GM18511 (cell line): ENCODE measurements at regions not wholly inside any gene's neighbourhood (a gene's known extent, or its start where the extent isn't known, plus 50 kb on each side); places are given as distances from the start of the nearest gene placed in this dataset.
"Not testable (repeated sequence)": the region's sequence is repeated elsewhere in the genome, so short reads cannot be mapped to it uniquely, and the experiment has no call there.

ENCODE experiments used
- ATAC-seq: cut with Tn5 transposase; IDR thresholded peaks from one replicate; pipeline ENCODE4 v1.9.1; 2021; ENCODE audit warnings: mild to moderate bottlenecking, moderate library complexity; ENCODE audit not compliant: unreplicated experiment

- ATAC-seq = no peak
Observed at GRCh38 chr9:15372455-15372854, 50.2 kb upstream of the SNAPC3 start.

DNA sequence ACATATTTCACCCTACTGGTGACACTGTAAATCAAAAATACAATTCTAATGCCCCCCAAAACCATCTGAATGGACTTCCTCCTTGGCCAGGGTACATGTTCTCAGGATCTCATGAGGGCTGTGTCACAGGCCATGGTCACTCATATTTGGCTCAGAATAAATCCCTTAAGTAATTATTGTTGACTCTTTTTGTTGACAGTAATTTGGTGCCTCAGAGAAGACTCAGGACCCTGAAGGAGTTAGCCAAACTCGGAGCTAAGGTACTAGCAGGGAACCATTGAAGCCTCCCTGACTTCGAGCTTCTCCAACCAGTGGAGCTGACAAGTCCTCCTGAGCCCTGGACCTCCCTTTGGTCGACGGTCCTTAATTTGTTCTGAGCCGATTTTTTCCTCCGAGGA is 51.2 kb upstream of the SNAPC3 start:
- no peak for ATAC-seq

DNA sequence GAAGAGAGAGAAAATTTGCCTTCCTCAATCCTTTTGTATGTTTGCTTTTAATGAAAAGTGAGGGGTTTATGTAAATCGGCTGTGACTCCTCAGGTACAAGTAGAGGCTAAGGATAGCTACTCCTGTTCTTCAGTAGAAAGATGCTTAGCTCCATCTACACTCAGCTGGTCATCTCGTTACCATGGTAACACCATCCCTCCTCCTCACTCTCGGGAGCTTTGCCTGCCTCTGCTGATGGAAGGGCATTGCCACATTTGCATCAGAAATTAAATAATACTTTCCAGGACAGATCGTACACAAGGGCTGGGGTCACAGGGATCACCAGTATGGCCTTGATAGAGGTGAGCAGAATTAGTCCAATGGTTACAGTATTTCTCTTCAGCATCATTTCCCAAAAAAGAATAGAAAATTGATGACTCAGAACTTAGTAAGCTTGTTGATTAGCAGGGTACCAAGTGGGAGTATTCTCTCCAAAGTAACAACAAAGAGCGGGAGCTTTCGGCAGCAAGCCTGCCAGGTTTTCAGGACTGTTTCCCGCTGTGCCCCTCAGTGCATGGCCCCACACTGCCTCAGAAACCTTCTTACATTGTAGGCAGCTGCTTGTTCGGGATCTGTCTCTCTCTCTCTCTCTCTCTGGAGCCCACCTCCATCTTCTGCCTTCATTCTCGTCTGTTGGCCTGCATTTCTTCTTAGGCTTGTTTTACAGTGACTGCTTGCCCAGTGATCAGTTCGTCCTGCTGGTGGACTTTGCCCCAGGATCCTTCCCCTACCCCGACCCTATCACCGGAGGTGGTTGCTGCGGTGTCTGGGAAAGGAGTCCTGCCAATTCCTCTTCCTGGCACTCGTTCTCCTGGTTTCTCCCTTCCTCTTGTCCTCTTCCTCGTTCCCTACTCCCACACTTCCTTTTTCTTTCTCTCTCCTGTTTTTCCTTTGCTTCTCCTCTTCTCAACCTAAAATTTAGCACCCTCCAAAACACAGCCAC is 51.9 kb upstream of the SNAPC3 start:
- no peak for ATAC-seq

DNA sequence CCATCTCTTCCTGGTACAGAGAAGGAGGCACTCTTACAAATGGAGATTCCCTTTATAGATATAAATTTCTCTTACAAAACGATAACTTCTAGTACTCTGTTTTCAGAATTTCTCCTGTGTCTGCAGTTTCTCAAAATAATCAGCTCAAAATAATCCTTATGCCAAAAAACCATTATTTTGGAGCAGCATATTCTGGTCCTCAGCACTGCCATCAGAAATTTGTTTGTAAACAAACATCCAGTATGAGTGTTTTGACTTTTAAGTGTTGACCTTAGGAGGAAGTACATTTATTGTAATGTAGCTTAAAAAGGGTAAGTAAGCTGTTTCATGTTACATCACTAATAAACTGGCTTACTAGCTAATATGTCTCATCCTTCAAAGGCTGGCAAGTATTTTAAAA is 52.8 kb upstream of the SNAPC3 start:
- ATAC-seq = no peak

DNA sequence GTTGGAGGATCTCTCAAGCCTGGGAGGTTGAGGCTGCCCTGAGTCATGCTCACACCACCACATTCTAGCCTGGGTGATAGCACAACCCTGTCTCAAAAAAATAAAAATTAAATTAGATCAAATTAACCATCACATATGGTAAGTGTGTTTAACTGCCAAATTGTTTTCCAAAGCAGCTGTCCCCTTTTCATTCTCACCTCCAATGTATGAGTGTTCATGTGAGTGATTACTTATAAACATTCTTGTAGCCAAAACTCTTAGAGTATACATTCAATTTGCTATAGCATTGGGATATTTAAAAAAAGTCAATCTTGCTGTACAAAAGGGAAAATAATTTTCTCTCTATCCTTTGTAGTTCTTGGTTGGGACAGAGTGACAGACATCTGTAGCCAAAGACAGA is 53.4 kb upstream of the SNAPC3 start:
- no peak for ATAC-seq

GRCh38 chr9:15364975-15365553 is 57.6 kb upstream of the SNAPC3 start:
- not testable (repeated sequence) for ATAC-seq

DNA sequence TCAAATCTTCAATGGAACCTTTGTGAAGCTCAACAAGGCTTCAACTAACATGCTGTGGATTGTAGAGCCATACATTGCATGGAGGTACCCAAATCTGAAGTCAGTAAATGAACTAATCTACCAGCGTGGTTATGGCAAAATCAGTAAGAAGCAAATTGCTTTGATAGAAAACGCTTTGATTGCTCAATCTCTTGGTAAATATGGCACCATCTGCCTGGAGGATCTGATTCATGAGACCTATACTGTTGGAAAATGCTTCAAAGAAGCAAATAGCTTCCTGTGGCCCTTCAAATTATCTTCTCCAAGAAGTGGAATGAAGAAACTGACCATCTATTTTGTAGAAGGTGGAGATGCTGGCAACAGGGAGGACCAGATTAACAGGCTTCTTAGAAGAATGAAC is 54.7 kb upstream of the TTC39B start:
- ATAC-seq = no peak

GRCh38 chr9:15357050-15357653 is 50.1 kb upstream of the TTC39B start:
- ATAC-seq = peak; percentile 84
